ENCODE measurements at regions not wholly inside any gene's neighbourhood (a gene's known extent, or its start where the extent isn't known, plus 50 kb on each side); places are given as distances from the start of the nearest gene placed in this dataset.

DNA sequence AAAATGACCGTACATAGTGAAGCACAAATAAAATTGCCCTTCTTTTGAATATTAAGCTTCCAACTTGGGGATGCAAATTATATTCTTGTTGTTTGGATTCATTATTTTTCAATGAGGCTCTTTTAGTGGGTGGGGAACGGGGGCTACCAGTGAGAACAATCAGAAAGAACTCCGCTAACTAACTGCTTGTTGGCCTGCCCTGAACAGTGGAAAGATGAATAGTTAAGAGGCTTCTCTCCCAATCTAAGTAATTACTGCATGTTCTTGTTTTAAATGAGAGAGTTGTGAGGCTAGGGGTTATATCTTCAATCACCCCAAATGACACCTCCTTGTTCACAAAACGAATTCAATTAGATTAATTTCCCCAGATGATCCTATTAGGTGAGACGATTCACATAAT lies 322.0 kb downstream of the FAT3 start:
- H3K4me1 ChIP-seq, result no peaks in the 10 kb centered on the region
- no peak for DNase-seq
- no peaks in the 10 kb centered on the region for H3K27me3 ChIP-seq
- no peak for ATAC-seq (ENCODE audit: low FRiP score in 2 of 2)
- H3K36me3 ChIP-seq, result no peaks in the 10 kb centered on the region
- H3K9me3 ChIP-seq, result no peaks in the 10 kb centered on the region
- H3K27ac ChIP-seq, result no peak overlapping the region
- TF ChIP-seq EP300 (IDR thresholded peaks at IDR 0.05) (no peak), POLR2A (IDR thresholded peaks at IDR 0.05) (no peak), POLR2AphosphoS5 (IDR thresholded peaks at IDR 0.05) (no peak)
- TF ChIP-seq, protein P1, sequence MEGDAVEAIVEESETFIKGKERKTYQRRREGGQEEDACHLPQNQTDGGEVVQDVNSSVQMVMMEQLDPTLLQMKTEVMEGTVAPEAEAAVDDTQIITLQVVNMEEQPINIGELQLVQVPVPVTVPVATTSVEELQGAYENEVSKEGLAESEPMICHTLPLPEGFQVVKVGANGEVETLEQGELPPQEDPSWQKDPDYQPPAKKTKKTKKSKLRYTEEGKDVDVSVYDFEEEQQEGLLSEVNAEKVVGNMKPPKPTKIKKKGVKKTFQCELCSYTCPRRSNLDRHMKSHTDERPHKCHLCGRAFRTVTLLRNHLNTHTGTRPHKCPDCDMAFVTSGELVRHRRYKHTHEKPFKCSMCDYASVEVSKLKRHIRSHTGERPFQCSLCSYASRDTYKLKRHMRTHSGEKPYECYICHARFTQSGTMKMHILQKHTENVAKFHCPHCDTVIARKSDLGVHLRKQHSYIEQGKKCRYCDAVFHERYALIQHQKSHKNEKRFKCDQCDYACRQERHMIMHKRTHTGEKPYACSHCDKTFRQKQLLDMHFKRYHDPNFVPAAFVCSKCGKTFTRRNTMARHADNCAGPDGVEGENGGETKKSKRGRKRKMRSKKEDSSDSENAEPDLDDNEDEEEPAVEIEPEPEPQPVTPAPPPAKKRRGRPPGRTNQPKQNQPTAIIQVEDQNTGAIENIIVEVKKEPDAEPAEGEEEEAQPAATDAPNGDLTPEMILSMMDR (IDR thresholded peaks at IDR 0.05), result no peak
- H3K4me3 ChIP-seq, result no peak overlapping the region
- WGBS, 2 donors, result 82 to 86% methylated on average over 5 of the region's 5 CpGs

DNA sequence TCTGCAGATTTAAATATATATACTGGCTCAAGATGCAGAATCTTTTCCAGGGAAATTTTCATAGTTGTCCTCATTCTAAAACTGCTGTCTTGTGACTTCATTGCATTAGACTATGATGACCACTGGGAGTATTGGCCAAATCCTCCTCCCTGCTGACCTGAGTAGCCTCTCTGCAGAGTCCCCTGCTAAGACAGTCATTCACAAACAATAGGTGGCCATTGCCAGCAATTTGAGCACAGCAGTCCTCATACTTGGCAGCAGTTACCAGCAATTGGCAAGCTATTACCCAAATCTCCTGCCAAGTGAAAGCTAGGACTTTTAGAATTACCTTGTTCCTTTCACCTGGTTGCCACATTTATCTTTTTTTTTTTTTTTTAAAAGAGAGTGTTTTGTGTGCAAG lies 325.8 kb downstream of the FAT3 start:
- DNase-seq, result no peak
- H3K27me3 ChIP-seq, result no peaks in the 10 kb centered on the region
- no peak overlapping the region for H3K27ac ChIP-seq
- H3K4me1 ChIP-seq, result no peaks in the 10 kb centered on the region
- no peaks in the 10 kb centered on the region for H3K36me3 ChIP-seq
- no peak overlapping the region for H3K4me3 ChIP-seq
- no peak for TF ChIP-seq EP300 (IDR thresholded peaks at IDR 0.05)
- no peak for TF ChIP-seq POLR2A (IDR thresholded peaks at IDR 0.05)
- no peak for TF ChIP-seq POLR2AphosphoS5 (IDR thresholded peaks at IDR 0.05)
- TF ChIP-seq, protein P1 (IDR thresholded peaks at IDR 0.05), result no peak
- no peak for ATAC-seq (ENCODE audit: low FRiP score in 2 of 2)
- no peaks in the 10 kb centered on the region for H3K9me3 ChIP-seq

DNA sequence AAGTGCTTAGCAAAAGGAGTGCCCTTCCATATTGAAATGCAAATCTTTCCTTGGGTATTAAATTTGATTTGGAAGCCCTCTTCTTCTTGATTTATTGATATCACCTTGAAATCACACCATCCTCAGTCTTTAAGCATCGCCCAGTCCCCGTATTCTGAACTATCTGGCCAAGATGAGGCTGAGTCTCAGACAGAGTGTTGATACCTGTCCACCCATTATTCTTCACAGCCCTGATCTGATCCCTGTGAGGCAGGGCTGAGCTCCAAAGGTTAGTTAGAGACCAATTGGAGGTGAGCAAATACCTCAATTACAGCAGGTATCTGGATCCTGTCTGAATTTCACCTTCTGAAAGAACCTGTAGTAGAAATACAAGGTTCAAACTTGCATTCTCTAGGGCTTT lies 326.3 kb downstream of the FAT3 start:
- Histone ChIP-seq H3K9me3 (no peaks in the 10 kb centered on the region), H3K4me3 (no peak overlapping the region), H3K27ac (no peak overlapping the region), H3K36me3 (no peaks in the 10 kb centered on the region), H3K27me3 (no peaks in the 10 kb centered on the region), H3K4me1 (no peaks in the 10 kb centered on the region)
- TF ChIP-seq, protein P1 (IDR thresholded peaks at IDR 0.05), result no peak
- TF ChIP-seq POLR2AphosphoS5 (IDR thresholded peaks at IDR 0.05) (no peak), POLR2A (IDR thresholded peaks at IDR 0.05) (no peak), EP300 (IDR thresholded peaks at IDR 0.05) (no peak)
- ATAC-seq (ENCODE audit: low FRiP score in 2 of 2), result no peak
- DNase-seq, result no peak
- 90 to 96% methylated on average over 2 of the region's 2 CpGs for WGBS, 2 donors

DNA sequence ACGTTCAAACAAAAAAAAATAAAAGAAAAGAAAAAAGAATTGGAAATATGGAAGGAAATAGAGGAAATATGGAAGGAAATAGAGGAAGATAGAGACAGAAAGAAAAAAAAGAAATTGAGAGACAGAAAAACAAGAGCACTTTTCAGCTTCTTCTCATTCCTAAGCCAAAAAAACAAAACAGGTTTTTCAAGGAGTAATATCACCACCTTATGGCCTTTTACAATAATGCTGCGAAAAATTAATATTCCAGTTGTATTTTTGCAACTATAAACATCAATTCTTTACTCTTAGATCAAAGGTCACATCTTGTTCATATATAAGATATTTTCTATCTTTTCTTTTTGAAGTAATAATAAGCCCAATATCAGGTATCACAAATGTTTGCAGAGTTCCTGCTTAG lies 328.3 kb downstream of the FAT3 start:
- H3K27ac ChIP-seq, result no peak overlapping the region
- no peaks in the 10 kb centered on the region for H3K4me1 ChIP-seq
- no peak for ATAC-seq (ENCODE audit: low FRiP score in 2 of 2)
- H3K27me3 ChIP-seq, result no peaks in the 10 kb centered on the region
- TF ChIP-seq POLR2A (IDR thresholded peaks at IDR 0.05) (no peak), EP300 (IDR thresholded peaks at IDR 0.05) (no peak), POLR2AphosphoS5 (IDR thresholded peaks at IDR 0.05) (no peak)
- TF ChIP-seq, protein P1 (IDR thresholded peaks at IDR 0.05), result no peak
- H3K4me3 ChIP-seq, result no peak overlapping the region
- no peaks in the 10 kb centered on the region for H3K36me3 ChIP-seq
- 46 to 58% methylated on average over 2 of the region's 2 CpGs for WGBS, 2 donors
- no peaks in the 10 kb centered on the region for H3K9me3 ChIP-seq
- no peak for DNase-seq

DNA sequence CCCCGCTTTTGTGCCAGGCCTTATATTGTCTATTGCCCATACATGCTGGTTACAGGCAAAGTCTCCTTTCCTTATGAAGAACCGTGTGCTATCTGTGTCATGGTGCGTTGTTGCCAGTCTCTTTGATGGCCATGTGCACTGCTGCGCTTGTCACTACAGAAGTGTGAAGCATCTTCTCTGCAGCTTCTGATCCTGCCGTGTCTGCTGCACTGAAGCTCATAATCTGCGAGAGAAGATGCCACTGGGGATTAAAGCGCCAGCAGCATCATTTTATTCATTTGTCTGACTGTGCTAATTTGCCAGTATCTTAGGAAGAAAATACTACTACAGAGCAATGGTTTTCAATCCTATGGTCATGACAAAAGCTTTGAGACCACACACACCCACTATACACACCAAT lies 330.1 kb downstream of the FAT3 start:
- H3K27me3 ChIP-seq, result no peaks in the 10 kb centered on the region
- ATAC-seq (ENCODE audit: low FRiP score in 2 of 2) (no peak), DNase-seq (no peak)
- no peaks in the 10 kb centered on the region for H3K36me3 ChIP-seq
- H3K4me1 ChIP-seq, result no peaks in the 10 kb centered on the region
- no peak overlapping the region for H3K27ac ChIP-seq
- no peaks in the 10 kb centered on the region for H3K9me3 ChIP-seq
- WGBS, 2 donors, result 90 to 98% methylated on average over 7 of the region's 7 CpGs
- H3K4me3 ChIP-seq, result no peak overlapping the region
- no peak for TF ChIP-seq EP300 (IDR thresholded peaks at IDR 0.05)
- TF ChIP-seq POLR2AphosphoS5 (IDR thresholded peaks at IDR 0.05), result no peak
- TF ChIP-seq POLR2A (IDR thresholded peaks at IDR 0.05), result no peak
- TF ChIP-seq, protein P1 (IDR thresholded peaks at IDR 0.05), result no peak

Measured in upper lobe of left lung (tissue), 6 donors.